Tibial nerve (tissue), 4 donors: ENCODE measurements at regions not wholly inside any gene's neighbourhood (a gene's known extent, or its start where the extent isn't known, plus 50 kb on each side); places are given as distances from the start of the nearest gene placed in this dataset.

ENCODE experiments used
- DNase-seq, 2 donors: peaks; one replicate each; pipeline ENCODE4 v3.0.0-alpha.2; 2019; ENCODE audit warnings: low spot score in 2 of 2
- H3K27ac ChIP-seq, 4 donors: fragments of 200-600 bp; sonication (generic) in 3 of 4; one replicate each; pipeline ENCODE4 v1.5.1; 2017 to 2019; ENCODE audit warnings: mild to moderate bottlenecking in 1 of 4
- H3K27me3 ChIP-seq, 2 donors: fragments of 200-600 bp; sonication (generic) in 1 of 2; one replicate each; pipeline versions ENCODE4 v1.5.1 to v1.6.0; 2017 to 2019
- H3K36me3 ChIP-seq, 3 donors: fragments of 200-600 bp; sonication (generic); one replicate each; pipeline ENCODE4 v1.5.1; 2018 to 2019
- H3K4me1 ChIP-seq, 4 donors: fragments of 200-600 bp; sonication (generic) in 3 of 4; one replicate each; pipeline ENCODE4 v1.5.1; 2017 to 2019
- H3K4me3 ChIP-seq, 4 donors: fragments of 200-600 bp; sonication (generic) in 3 of 4; one replicate each; pipeline ENCODE4 v1.5.1; 2017 to 2019; ENCODE audit warnings: mild to moderate bottlenecking in 1 of 4, moderate library complexity in 1 of 4
- H3K9me3 ChIP-seq, 4 donors: fragments of 200-600 bp; sonication (generic) in 3 of 4; one replicate each; pipeline ENCODE4 v1.5.1; 2017 to 2019
- CTCF ChIP-seq, 5 experiments: fragments of 200-600 bp in 3 of 5; fragments of 450-650 bp in 2 of 5; sonication (generic) in 3 of 5; IDR thresholded peaks; one replicate each; pipeline ENCODE4 v1.5.1; 2016 to 2019; ENCODE audit warnings: antibody characterized with exemption in 5 of 5, mild to moderate bottlenecking in 3 of 5, moderate library complexity in 2 of 5
- EP300 ChIP-seq, 2 donors: sonication (generic); formaldehyde crosslinking; IDR thresholded peaks; one replicate each; pipeline ENCODE4 v1.6.1; 2017; ENCODE audit warnings: antibody characterized with exemption in 2 of 2, mild to moderate bottlenecking in 1 of 2
- POLR2A ChIP-seq, 2 donors: fragments of 450-650 bp; IDR thresholded peaks; one replicate each; pipeline ENCODE4 v1.6.1; 2017; ENCODE audit warnings: antibody characterized with exemption in 2 of 2, mild to moderate bottlenecking in 2 of 2, moderate library complexity in 2 of 2
- WGBS, 2 donors: methylation state at CpG; one replicate each; pipeline ENCODE4 v1.1.5; 2018; 5-methylcytosine and 5-hydroxymethylcytosine counted together

GRCh38 chr1:106978477-106979322 is 77.8 kb upstream of the PRMT6 start:
- Histone ChIP-seq H3K4me1 (peaks cover 0 to 3% (median 0%) of the 10 kb centered on the region in 4 donors), H3K9me3 (no peaks in the 10 kb centered on the region), H3K36me3 (no peaks in the 10 kb centered on the region), H3K4me3 (no peak overlapping the region), H3K27ac (no peak overlapping the region), H3K27me3 (no peaks in the 10 kb centered on the region)
- WGBS, 2 donors = 37 to 46% methylated on average over 3 of the region's 3 CpGs
- DNase-seq = peak in 1 of 2 donors; percentile 6
- peak in 1 of 2 donors; percentile 39 for TF ChIP-seq EP300 (IDR thresholded peaks at IDR 0.05)
- TF ChIP-seq POLR2A (IDR thresholded peaks at IDR 0.05) = no peak
- no peak for TF ChIP-seq CTCF (IDR thresholded peaks at IDR 0.05)

DNA sequence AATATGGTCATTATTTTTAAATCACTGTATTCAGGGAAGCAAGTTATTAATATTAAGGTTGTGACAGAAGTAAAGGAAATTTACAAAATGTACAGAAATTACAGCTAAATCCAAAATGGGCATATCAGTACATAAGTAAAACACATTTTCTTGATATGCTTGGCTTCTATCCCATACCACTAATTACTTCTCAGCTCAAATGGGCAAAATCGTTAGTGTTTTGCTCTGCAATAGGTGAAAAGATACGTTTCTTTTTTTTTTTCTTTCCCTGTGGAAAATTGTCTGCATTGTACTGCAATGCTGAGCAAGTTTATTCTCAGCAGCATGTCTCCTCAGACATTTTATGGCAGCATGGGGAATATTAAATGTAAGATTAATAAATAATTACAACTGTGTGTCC is 77.1 kb upstream of the PRMT6 start:
- no peaks in the 10 kb centered on the region for H3K36me3 ChIP-seq
- H3K27ac ChIP-seq = no peak overlapping the region
- no peak overlapping the region for H3K4me3 ChIP-seq
- no peaks in the 10 kb centered on the region for H3K27me3 ChIP-seq
- 60 to 64% methylated on average over 2 of the region's 2 CpGs for WGBS, 2 donors
- TF ChIP-seq CTCF (IDR thresholded peaks at IDR 0.05) (no peak), POLR2A (IDR thresholded peaks at IDR 0.05) (no peak), EP300 (IDR thresholded peaks at IDR 0.05) (no peak)
- H3K4me1 ChIP-seq = peaks cover 0 to 3% (median 0%) of the 10 kb centered on the region in 4 donors
- DNase-seq = no peak
- no peaks in the 10 kb centered on the region for H3K9me3 ChIP-seq

GRCh38 chr1:106980121-106980520 is 76.4 kb upstream of the PRMT6 start:
- Histone ChIP-seq H3K27me3 (no peaks in the 10 kb centered on the region), H3K9me3 (no peaks in the 10 kb centered on the region), H3K4me1 (peaks cover 0 to 3% (median 0%) of the 10 kb centered on the region in 4 donors), H3K4me3 (no peak overlapping the region), H3K36me3 (no peaks in the 10 kb centered on the region), H3K27ac (no peak overlapping the region)
- TF ChIP-seq EP300 (IDR thresholded peaks at IDR 0.05) (no peak), POLR2A (IDR thresholded peaks at IDR 0.05) (no peak), CTCF (IDR thresholded peaks at IDR 0.05) (no peak)
- no peak for DNase-seq
- WGBS, 2 donors = 51 to 67% methylated on average over 3 of the region's 3 CpGs

- TF ChIP-seq EP300 (IDR thresholded peaks at IDR 0.05) = no peak
- no peak for TF ChIP-seq CTCF (IDR thresholded peaks at IDR 0.05)
- TF ChIP-seq POLR2A (IDR thresholded peaks at IDR 0.05) = no peak
- DNase-seq = no peak
These were observed 71.7 kb upstream of the PRMT6 start for GRCh38 chr1:106984801-106985200.

DNA sequence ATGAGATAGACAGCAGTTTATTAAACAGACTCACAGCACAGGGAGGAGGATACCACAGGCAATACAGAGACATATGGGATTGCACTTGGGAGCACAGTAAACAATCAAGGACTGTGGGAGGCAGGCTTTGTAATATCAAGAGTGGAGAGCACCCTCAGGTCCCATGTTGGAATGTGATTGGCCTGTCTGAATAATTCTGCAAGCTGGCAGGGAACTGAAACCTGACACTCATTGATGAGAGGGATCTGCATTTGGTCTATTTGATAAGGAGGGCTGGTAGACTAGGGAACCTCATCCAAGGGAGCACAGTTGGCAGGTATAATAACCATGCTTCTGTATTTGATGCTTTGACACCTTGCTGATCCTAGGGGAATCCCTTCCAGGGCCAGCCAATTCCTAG is 69.9 kb upstream of the PRMT6 start:
- H3K36me3 ChIP-seq = no peaks in the 10 kb centered on the region
- DNase-seq = no peak
- no peak overlapping the region for H3K27ac ChIP-seq
- no peaks in the 10 kb centered on the region for H3K27me3 ChIP-seq
- no peaks in the 10 kb centered on the region for H3K9me3 ChIP-seq
- no peak overlapping the region for H3K4me3 ChIP-seq
- H3K4me1 ChIP-seq = no peaks in the 10 kb centered on the region
- TF ChIP-seq POLR2A (IDR thresholded peaks at IDR 0.05) (no peak), EP300 (IDR thresholded peaks at IDR 0.05) (no peak), CTCF (IDR thresholded peaks at IDR 0.05) (no peak)

More at GRCh38 chr1:106984801-106985200, 71.7 kb upstream of the PRMT6 start:
- H3K27ac ChIP-seq = no peak overlapping the region
- H3K36me3 ChIP-seq = no peaks in the 10 kb centered on the region
- H3K27me3 ChIP-seq = no peaks in the 10 kb centered on the region
- no peak overlapping the region for H3K4me3 ChIP-seq
- no peaks in the 10 kb centered on the region for H3K4me1 ChIP-seq
- no peaks in the 10 kb centered on the region for H3K9me3 ChIP-seq
